HG02759 (cell line): ENCODE measurements at regions not wholly inside any gene's neighbourhood (a gene's known extent, or its start where the extent isn't known, plus 50 kb on each side); places are given as distances from the start of the nearest gene placed in this dataset.

Source experiments
- ATAC-seq: cut with Tn5 transposase; IDR thresholded peaks from one replicate; pipeline ENCODE4 v1.9.1; 2021; ENCODE audit warnings: mild to moderate bottlenecking, moderate library complexity; ENCODE audit not compliant: unreplicated experiment

DNA sequence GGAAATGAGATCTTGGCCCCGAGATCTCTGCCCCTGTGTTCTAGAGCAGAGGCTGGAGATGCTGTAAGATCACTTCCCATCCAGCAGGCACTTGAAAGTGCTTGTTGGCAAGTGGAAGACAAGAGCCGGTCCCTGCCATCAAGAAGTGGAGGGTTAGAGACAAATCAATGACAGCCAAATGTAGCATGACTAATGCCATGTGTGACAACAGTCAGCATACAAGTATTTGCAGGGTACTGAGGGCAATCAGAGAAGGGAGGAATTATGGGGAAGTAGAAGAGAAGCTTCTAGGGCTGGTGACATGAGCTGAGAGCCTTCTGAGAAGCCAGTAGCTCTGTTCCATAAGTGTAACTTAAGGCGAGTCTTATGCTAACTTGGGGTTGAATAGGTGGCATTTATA lies 58.6 kb downstream of the TMEM17 start:
- no peak for ATAC-seq

DNA sequence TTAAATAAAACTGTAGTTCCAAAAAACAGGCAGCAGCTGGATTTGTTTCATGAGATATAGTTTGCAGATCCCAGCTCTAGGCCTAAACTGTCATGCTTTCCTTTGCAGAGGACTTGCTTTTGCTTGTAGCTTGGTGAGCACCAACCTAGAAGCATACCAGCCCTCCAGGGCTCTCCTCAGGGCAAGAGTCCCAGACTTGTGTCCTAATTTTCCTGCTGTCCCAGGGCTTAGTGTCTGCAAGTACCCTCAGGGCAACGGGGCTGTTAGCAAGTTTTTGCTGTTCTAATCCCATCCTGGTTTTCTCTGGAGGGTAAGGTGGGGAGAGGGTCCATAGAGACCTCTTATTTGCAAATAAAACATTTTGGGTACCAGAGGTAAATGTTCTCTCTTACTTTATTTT lies 59.5 kb downstream of the TMEM17 start:
- ATAC-seq = no peak

DNA sequence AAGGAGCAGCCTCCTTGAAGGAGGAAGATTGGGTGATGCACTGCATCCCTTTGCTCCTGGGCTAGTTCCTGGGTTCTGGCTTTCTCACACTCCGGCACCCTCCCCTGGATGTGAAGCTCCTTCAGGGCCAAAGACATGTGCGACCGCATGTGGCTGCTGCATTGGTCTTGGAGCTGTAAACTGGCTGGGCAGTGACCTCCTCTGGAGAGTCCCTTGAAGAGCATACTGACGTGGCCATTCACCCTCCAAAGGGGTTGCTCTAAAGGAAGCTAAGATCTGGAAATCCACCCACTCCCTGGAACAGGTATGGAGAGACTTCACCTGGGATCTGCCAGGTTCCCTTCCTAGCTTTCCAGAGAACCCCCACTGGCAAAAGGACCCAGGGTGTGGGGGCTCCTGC lies 62.1 kb downstream of the TMEM17 start:
- ATAC-seq = no peak

DNA sequence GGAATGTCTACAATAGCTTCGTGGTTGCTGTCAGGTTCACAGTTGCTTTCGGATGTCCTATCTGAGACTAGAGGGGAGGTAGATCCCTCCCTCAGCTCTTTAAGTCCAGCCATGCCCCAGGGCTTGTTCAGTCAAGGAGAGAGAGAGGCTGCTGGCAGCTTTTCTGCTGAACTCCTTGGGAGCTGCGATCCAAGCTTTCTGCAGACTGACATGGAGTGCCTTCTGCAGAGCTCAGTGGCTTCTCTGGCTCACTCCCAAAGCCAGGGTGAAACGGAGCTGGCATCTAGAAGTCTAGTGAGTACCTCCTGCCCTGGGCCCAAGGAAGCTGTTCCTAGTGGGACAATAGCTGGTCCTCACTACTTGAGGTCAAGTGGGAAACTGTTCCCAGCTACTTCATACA lies 62.5 kb downstream of the TMEM17 start:
- no peak for ATAC-seq

DNA sequence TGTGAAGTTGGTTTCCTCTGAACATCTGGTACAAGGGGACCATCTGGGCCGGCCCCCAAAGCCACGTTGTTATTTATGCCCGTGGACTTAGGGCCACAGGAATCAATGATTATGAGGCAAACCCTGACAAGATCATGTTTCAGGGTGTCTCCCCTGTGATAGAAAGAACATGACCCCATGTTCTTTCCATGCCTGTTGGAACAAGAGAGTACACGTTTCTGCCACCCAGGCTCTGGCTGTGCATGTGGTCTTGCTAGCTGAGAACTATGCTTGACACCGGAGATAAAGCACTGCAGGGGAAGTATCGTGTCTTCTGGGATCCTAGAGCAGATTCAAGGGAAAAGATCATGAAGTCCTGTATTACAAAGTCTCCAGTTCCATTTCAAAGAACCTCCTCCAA lies 64.2 kb downstream of the TMEM17 start:
- no peak for ATAC-seq

DNA sequence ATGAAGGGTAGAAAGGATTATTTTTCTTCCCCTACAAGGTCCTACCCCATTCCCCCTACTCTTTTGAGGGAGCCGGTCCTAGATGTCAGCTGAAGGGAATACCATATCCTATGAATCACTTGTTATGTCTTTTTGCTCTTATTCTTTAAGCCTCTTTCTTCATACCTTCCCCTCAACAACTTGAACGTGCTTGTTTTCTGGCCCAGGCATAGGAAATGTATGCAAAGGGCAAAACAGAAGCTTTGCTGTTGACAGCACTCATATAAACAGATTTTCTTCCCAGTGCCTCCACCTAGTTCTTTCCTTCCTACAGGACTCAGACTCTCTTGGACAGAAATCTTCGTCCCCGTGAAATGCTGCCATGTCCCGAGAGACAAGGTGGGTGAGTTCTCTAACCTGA lies 64.6 kb downstream of the TMEM17 start:
- no peak for ATAC-seq

DNA sequence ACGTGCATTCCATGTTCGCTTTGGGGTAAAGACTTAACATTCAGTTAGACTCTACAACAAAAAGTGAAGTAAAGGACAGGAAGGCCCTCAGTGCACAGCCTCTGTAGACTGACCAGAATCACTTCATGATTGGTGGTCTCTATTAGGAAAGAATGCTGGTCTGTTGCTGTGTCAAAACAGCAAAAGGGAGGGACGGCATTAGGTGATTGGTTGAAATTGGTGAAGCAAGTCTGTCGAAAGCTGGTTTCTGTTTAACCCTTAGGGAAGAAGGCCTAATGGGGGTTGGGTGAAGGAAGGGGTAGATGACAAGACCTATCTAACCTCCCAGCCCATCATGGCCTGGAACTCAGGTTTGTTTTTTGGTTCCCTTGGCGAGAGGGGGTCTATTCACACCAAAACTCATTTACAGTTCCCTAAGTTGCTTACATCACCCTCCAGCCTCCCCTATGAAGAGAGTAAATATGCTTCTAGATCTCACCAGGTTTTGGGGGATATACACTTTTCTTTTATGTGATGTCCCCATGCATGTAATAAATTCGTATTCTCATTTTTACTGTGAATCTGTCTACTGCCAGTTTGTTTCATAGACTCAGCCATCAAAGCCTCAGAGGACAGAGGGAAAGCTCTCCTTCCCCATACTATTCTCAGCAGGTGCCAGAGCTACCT lies 65.6 kb downstream of the TMEM17 start:
- no peak for ATAC-seq

DNA sequence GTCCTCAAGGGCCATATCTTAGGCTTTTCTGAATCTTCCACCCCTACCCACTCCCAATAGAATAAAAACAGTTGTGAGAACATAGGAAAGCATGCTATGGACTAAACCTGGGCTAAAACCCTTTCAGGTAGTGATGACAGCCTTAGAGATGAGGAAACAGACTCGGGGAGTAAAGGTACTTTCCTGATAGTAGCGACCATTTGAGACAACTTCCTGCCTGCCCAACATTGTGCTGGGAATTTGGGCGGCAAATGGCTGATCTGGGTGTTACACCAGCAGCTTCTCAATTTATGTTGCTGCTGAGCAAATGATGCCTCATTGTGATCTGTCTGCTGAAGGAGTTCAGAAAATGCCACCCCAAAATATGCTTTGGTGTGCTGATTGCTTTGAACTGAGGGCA lies 66.6 kb downstream of the TMEM17 start:
- no peak for ATAC-seq

DNA sequence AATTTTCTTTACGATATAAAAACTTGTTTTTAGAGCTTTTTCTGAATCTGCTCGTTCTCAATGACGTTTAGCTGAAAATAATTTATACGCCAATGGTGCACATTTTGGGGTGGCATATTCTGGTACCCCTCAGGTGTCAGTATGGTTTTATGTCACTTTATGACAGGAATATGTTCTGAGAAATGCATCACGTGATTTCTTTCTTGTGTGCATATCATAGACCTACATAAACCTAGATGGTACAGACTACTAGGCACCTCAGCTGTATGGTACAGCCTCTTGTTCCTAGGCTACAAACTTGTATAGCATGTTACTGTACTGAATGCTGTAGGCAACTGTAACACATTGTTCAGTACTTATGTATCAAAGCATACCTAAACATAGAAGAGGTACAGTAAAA lies 68.2 kb downstream of the TMEM17 start:
- no peak for ATAC-seq

DNA sequence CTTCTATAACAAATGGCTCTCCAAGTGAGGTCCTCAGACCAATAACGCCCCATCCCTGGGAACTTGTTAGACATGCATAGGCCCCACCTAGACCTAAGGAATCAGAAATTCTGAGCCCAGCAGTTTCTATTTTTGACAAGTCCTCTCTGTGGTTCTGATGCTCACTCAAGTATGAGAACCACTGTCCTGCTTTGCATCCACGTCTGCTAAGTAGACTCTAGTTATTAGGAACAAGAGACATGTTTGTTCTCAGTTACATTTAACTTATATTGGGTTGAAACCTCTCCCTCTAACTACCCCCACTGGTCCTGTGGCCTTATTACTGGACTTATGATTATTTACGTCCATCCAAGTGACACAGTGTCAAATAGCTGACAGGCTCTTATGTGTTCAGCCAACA lies 70.3 kb downstream of the TMEM17 start:
- ATAC-seq = peak; percentile 77

DNA sequence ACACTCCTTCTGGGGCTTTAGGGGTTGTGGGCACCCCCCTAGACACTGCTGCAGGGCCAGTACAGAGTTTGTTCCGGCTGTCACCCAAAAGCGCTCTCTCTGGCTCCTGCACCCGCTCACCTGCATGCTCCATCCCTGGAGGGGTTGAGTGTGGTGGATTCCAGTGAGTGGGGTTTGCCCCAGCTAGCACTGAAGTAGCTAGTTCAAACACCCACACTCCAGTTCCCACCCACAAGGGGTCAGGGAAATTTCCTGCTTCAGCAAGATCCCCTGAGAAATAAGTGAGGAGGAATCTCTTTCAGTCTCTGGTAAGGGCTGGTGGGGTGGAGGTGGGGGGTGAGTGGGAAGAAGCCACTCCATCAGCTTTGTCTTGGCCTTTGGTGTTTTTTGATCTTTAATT lies 73.6 kb downstream of the TMEM17 start:
- ATAC-seq = no peak

DNA sequence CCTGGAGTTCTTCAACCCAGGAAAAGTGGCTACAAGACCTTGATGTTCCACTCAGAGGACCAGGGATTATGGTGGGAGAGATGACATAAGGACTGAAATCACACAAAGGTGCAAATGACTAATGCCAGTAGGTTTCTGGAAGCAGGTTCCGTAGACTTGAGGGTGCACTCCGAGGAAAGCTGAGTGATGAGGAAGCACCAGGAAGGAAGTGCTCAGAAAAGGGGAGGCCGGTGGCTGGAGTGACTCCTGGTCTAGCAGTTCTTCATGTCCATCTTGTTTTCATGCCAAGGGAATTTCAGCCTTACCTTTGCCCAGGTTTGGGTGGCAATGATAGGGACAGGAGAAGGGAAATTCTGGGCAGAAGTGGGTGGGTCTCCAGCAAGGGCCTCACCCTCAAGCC lies 74.5 kb downstream of the TMEM17 start:
- ATAC-seq = no peak

DNA sequence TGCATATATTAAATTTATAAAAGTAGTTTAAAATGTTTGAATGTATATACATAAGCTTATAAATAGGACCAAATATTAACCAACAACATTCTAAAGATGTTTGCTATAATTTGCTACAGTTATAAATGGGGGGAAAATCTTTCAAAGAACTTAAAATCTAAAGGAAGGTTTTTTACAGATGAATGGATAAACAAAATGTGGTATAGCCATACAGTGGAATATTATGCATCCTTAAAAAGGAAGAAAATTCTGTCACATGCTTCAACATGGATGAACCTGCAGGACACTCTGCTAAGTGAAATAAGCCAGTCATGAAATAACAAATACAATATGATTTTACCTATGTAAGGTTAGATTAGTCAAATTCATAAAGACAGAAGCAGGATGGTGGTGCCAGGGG lies 75.8 kb downstream of the TMEM17 start:
- ATAC-seq = no peak

DNA sequence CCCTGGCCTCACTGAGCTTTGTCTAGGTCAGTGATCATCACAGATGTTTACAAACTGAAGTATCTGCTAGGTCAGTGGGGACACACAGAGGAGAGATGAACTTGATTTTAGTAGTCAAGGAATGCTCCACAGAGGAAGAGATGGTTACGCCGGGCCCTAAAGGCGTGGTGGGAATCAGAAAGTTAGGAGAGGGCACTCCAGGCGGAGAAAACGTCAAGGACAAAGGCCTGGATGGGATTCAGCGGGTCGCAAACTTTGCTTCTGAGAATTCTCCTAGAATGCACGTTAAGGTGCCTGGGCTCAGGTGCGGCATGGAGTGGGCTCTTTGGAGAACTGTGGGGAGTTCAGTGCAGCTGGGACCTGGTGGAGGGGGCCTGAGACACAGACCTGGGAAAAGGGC lies 78.8 kb downstream of the TMEM17 start:
- ATAC-seq = no peak

DNA sequence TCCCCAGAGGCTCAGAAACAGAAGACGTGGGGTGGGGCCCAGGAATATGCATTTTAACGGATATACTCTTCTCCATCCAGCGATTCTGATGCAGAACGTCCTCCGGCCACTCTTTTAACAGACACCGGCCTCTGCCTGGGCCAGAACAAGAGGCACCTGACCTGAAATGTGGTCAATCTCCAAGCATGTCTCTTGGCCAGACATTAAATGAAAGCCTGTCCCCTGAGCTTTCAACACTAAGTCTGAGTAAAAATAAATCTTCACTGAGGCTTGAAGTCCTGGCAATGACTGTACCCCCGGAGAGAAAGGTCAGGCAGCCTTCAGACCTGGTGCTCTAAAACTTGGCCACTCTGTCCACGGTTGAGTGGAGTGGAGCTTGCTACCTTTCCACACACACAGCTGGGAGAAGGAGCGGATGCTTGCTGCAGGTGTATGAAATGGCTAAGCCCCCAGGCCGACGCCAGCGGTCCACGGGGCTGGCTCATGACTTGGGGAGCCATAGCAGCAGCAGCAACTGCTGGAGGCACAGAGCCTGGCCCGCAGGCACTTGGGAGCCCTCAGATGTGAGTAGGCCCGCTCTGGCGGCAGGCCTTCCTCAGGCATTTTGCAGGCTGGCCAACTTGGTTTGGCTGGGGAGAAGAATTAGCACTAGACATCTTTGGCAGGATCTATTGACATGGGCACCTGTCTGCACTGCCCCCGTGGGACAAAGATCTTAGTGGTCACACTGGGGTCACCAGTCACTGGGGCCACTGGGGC lies 79.7 kb downstream of the TMEM17 start:
- ATAC-seq = no peak

DNA sequence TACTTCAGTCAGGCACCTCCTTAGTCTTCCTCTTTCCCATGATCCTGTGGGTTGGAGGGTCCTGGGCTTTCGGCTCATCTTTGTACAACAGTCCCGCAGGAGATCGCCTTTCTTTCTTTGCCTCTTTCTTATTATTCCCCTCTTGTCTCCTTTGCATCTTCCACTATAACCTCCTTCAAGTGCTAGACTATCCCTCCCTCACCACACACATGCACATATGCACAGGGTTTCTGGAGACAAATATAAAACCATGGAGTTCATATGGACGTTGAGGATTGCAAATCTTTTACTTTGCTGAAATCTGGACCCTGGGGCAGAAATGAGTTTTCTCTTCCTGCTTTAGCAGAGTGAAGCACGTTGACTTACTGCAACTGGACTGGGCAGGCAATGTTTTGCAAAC lies 80.3 kb downstream of the TMEM17 start:
- ATAC-seq = no peak

DNA sequence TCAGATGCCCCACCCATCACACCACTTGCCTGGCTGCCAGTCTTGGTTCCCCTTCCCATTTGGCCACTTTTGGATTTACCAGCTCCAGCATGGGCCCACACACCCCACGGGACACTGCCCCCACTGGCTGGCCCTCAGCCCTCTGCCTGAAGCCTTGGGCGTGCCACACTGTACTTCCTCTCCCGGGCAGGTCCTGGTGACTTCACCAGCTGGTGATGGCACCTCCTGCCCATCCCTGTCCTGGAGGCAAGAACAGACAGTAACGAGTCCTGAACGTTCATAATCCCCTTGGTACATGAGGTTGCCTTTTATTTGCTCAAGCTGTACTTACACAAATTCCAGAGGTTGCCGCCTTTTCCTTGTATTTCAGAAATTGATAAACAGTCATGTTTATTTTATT lies 81.1 kb downstream of the TMEM17 start:
- no peak for ATAC-seq

DNA sequence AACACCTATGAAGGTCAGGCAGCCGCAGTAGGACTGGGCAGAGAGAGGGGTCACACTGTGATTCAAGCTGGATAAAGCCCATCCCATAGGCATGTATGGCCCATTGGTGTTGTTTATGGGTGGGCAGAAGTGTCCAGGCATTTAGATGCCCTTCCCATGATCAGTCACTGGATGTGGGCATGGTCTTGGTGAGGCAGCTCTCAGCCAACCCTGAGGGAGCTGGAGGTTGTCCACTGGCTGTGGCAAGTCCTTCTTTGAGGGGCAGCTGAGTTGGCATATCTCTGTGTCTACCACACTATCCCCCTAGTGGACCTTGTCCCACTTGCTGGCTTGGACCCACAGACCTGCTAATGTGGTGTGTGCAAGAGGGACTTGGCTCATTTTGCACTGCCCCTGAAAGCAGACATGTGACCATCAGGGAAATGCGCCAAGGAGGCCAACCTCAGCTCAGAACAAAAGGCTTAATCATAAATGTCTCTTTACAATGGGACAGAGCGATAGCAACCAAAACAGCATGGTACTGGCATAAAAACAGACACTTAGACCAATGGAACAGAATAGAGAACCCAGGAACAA lies 82.0 kb downstream of the TMEM17 start:
- no peak for ATAC-seq

DNA sequence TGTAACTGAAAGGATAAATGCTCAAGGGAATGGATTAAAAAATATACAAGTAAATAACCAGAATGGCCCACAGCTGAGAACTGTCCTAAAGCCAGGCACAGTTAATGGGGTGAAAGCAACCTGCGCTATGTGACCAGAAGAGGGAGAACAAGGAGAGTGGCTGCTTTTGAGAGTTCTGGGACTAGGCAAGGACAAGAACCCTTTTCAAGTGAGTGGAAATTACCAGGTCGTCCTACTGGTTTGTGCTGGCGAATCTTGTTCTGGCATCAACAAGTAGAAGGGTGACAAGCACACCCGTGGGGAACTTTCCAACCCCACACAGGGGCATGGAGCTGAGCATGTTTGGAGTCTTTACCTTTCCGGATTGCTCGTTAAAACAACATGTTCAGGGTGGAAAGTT lies 82.8 kb downstream of the TMEM17 start:
- no peak for ATAC-seq

DNA sequence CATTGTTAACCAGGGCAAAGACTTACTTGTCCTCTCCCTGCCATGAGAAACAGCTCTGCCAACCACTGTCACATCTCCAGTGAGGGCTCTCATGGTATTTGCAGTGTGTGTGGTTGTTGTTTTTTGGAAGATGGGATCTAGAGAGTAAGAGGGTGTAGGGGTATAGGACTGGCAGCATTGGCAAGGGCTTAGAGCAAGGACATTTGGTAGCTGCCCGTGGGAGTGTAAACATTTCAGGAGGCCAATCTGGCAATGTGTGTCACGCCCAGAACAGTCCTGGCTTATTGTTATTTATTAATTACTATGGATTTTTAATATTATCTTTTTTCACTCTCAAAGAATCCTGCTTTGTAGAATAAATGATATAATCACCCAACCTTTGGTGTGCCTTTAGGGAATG lies 90.5 kb downstream of the TMEM17 start:
- peak; percentile 7 for ATAC-seq

DNA sequence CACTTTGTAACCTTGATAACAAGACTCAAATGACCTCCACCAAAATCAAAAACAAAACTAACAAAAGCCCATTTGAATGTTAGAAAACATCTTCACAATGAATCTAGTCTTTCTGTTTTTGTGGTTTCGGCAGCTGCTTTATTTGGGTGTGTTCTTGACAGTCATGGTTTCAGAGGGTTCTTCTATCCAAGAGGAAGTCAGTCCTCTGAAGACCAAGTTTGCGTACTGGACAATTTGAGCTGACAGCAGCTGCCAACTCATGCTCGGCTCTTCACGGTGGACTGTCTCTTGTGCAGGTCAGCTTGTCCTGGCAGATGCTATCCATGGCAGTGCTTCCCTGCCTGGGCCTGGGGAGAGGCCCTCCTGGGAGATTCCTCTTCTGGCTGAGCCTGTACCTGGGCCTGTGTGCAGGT lies 91.0 kb downstream of the TMEM17 start:
- peak; percentile 75 for ATAC-seq

DNA sequence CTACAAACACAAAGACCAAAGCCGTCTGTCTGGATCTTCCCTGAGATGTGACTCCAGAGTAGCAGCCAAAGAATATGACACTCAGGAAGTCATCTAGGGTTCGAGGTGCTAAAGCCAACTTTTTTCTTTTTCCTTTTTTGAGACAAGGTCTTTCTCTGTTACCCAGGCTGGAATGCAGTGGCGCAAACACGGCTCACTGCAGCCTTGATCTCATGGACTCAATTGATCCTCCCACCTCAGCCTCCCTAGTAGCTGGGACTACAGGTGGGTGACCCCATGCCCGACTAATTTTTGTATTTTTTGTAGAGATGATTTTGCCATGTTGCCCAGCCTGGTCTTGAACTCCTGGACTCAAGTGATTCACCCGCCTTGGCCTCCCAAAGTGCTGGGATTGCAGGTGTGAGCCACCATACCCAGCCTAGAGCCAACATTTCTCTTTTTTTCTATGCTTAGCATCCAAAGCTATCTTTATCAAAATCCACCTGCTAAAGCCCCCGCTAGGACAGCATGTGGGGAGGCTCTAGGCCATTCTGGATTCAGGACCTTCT lies 92.8 kb downstream of the TMEM17 start:
- ATAC-seq = no peak
